Activated effector memory CD4-positive, alpha-beta T cell treated with Interleukin-2 at 50 U/mL for 16 hours (primary cell): ENCODE measurements at regions not wholly inside any gene's neighbourhood (a gene's known extent, or its start where the extent isn't known, plus 50 kb on each side); places are given as distances from the start of the nearest gene placed in this dataset.

Source experiments
- DNase-seq: peaks from one replicate; pipeline ENCODE4 v3.0.0-alpha.2; 2020

GRCh38 chr14:106811162-106811561 lies 1284.8 kb downstream of the TMEM121 start:
- DNase-seq, result no peak

GRCh38 chr14:106812788-106813476 lies 1286.5 kb downstream of the TMEM121 start:
- no peak for DNase-seq

GRCh38 chr14:106813477-106813823 lies 1287.1 kb downstream of the TMEM121 start:
- no peak for DNase-seq

GRCh38 chr14:106820119-106820518 lies 1293.7 kb downstream of the TMEM121 start:
- no peak for DNase-seq

GRCh38 chr14:106821119-106821518 lies 1294.7 kb downstream of the TMEM121 start:
- DNase-seq, result no peak

- DNase-seq, result no peak
Measured at GRCh38 chr14:106822905-106823304, 1296.5 kb downstream of the TMEM121 start.

GRCh38 chr14:106823552-106823951 lies 1297.2 kb downstream of the TMEM121 start:
- DNase-seq, result no peak

GRCh38 chr14:106826833-106827369 lies 1300.5 kb downstream of the TMEM121 start:
- DNase-seq, result no peak

GRCh38 chr14:106831322-106831720 lies 1304.9 kb downstream of the TMEM121 start:
- no peak for DNase-seq

GRCh38 chr14:106837870-106838269 lies 1311.5 kb downstream of the TMEM121 start:
- DNase-seq, result no peak

- no peak for DNase-seq
Measured at GRCh38 chr14:106838991-106839769, 1312.8 kb downstream of the TMEM121 start.

GRCh38 chr14:106840258-106840657 lies 1313.9 kb downstream of the TMEM121 start:
- DNase-seq, result no peak

- no peak for DNase-seq
Measured at GRCh38 chr14:106840991-106841390, 1314.6 kb downstream of the TMEM121 start.

- no peak for DNase-seq
Measured at GRCh38 chr14:106841701-106842100, 1315.3 kb downstream of the TMEM121 start.

- no peak for DNase-seq
Measured at GRCh38 chr14:106842687-106843086, 1316.3 kb downstream of the TMEM121 start.

GRCh38 chr14:106843386-106843785 lies 1317.0 kb downstream of the TMEM121 start:
- DNase-seq, result no peak

- peak; percentile 10 for DNase-seq
Measured at GRCh38 chr14:106843951-106844483, 1317.6 kb downstream of the TMEM121 start.

- peak; percentile 59 for DNase-seq
Measured at GRCh38 chr14:106844608-106845285, 1318.4 kb downstream of the TMEM121 start.

- peak; percentile 12 for DNase-seq
Measured at GRCh38 chr14:106845286-106846087, 1319.1 kb downstream of the TMEM121 start.

GRCh38 chr14:106846218-106846617 lies 1319.8 kb downstream of the TMEM121 start:
- no peak for DNase-seq

- DNase-seq, result no peak
Measured at GRCh38 chr14:106848330-106849121, 1322.1 kb downstream of the TMEM121 start.
